ENCODE measurements at regions not wholly inside any gene's neighbourhood (a gene's known extent, or its start where the extent isn't known, plus 50 kb on each side); places are given as distances from the start of the nearest gene placed in this dataset.
"Not testable (repeated sequence)": the region's sequence is repeated elsewhere in the genome, so short reads cannot be mapped to it uniquely, and the experiment has no call there.

DNA sequence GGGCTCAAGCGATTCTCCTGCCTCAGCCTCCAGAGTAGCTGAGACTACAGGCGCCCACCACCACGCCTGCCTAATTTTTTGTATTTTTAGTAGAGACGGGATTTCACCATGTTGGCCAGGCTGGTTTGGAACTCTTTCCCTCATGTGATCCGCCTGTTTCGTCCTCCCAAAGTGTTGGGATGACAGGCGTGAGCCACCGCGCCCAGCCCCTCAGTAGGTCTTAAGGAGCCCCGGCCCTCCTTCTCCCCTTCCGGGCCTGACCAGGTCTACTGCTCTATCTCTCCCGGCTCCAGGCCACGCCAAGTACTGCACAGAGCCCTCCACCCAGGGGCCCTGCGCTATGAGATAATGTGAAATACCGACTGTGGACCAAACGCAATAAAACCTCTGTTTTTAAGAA, 785.5 kb downstream of the FOXD4L5 start:
- not testable (repeated sequence) for H3K36me3 ChIP-seq; H3K4me1 ChIP-seq (ENCODE audit: low read depth); H3K9me3 ChIP-seq (ENCODE audit: low read depth); H3K4me3 ChIP-seq; DNase-seq (ENCODE audit: low read depth in 1 of 2, low spot score in 1 of 2); H3K27me3 ChIP-seq; H3K27ac ChIP-seq

DNA sequence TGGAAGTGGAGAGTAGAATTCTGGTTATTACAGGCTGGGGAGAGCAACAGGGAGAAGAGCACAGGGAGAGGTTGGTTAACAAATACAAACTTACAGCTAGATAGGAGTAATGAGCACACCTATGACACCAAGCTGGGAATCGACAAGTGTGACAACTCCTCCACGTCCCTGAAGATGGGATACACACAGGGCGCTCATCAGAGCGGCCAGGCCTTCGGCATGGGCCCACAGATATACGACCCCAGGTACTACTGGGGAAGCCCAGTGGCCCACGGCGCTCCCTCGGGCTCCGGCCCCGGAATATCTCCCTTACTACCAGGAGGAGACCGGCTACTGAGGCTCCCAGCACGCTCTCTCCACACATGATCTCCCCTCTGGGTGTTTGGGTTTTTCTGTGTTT, 786.6 kb downstream of the FOXD4L5 start:
- DNase-seq (ENCODE audit: low read depth in 1 of 2, low spot score in 1 of 2); H3K9me3 ChIP-seq (ENCODE audit: low read depth); H3K27me3 ChIP-seq; H3K36me3 ChIP-seq; H3K27ac ChIP-seq; H3K4me3 ChIP-seq; H3K4me1 ChIP-seq (ENCODE audit: low read depth): not testable (repeated sequence)

GRCh38 chr9:64488544-64488943, 796.5 kb downstream of the FOXD4L5 start:
- H3K4me3 ChIP-seq; H3K9me3 ChIP-seq (ENCODE audit: low read depth); H3K36me3 ChIP-seq; DNase-seq (ENCODE audit: low read depth in 1 of 2, low spot score in 1 of 2); H3K27ac ChIP-seq; H3K27me3 ChIP-seq; H3K4me1 ChIP-seq (ENCODE audit: low read depth): not testable (repeated sequence)
- TF ChIP-seq, protein P1, sequence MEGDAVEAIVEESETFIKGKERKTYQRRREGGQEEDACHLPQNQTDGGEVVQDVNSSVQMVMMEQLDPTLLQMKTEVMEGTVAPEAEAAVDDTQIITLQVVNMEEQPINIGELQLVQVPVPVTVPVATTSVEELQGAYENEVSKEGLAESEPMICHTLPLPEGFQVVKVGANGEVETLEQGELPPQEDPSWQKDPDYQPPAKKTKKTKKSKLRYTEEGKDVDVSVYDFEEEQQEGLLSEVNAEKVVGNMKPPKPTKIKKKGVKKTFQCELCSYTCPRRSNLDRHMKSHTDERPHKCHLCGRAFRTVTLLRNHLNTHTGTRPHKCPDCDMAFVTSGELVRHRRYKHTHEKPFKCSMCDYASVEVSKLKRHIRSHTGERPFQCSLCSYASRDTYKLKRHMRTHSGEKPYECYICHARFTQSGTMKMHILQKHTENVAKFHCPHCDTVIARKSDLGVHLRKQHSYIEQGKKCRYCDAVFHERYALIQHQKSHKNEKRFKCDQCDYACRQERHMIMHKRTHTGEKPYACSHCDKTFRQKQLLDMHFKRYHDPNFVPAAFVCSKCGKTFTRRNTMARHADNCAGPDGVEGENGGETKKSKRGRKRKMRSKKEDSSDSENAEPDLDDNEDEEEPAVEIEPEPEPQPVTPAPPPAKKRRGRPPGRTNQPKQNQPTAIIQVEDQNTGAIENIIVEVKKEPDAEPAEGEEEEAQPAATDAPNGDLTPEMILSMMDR (IDR thresholded peaks at IDR 0.05; ENCODE audit: low read depth, low read length), result peak; percentile 4

DNA sequence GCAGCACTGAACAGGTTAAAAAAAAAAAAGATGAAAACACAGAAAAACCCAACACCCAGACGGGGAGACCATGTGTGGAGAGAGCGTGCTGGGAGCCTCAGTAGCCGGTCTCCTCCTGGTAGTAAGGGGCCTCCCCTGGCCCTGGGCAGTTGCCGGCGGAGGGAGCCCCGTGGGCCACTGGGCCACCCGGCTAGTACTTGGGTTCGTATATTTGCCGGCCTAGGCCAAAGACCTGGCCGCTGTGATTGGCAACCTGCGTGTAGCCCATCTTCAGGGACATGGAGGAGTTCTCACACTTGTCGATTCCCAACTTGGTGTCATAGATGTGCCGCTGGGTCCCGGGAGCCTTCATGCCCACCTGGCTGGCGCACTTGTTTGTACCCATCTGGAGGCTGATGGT, 798.9 kb downstream of the FOXD4L5 start:
- not testable (repeated sequence) for H3K4me3 ChIP-seq; H3K9me3 ChIP-seq (ENCODE audit: low read depth); H3K27ac ChIP-seq; H3K4me1 ChIP-seq (ENCODE audit: low read depth); DNase-seq (ENCODE audit: low read depth in 1 of 2, low spot score in 1 of 2); H3K27me3 ChIP-seq; H3K36me3 ChIP-seq

DNA sequence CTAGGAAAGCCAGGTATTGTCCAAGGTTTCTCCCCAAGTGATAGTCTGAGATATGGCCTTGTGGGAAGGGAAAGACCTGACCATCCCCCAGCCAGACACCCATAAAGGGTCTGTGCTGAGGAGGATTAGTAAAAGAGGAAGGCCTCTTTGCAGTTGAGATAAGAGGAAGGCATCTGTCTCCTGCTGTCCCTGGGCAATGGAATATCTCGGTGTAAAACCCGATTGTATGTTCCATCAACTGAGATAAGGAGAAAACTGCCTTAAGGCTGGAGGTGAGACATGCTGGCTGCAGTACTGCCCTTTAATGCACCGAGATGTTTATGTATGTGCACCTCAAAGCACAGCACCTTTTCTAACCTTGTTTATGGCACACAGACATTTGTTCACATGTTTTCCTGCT, 805.9 kb downstream of the FOXD4L5 start:
- H3K27ac ChIP-seq; H3K9me3 ChIP-seq (ENCODE audit: low read depth); H3K27me3 ChIP-seq; H3K36me3 ChIP-seq; H3K4me1 ChIP-seq (ENCODE audit: low read depth); H3K4me3 ChIP-seq; DNase-seq (ENCODE audit: low read depth in 1 of 2, low spot score in 1 of 2): not testable (repeated sequence)

DNA sequence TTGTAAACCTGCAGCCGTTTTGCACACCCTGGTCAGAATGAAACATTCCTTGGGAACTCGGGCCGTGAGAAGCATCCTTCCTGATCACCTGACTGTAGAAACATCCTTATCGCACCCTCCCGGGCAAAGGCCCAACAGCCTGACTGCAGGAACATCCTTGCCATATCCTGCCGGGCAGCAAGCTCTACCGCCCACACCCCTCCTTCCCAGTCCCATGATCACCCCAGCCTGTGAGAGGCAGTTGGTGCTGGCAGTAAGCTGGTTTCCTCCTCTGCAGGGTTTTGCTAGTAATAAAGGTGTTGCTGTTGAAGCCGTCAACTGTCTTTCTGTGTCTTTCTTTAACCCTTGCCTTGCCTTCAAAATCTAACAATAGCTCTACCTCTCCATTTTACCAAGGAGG, 816.1 kb downstream of the FOXD4L5 start:
- not testable (repeated sequence) for H3K4me1 ChIP-seq (ENCODE audit: low read depth); H3K27ac ChIP-seq; H3K4me3 ChIP-seq; DNase-seq (ENCODE audit: low read depth in 1 of 2, low spot score in 1 of 2); H3K27me3 ChIP-seq; H3K36me3 ChIP-seq; H3K9me3 ChIP-seq (ENCODE audit: low read depth)

- H3K27me3 ChIP-seq; H3K9me3 ChIP-seq (ENCODE audit: low read depth); H3K36me3 ChIP-seq; H3K27ac ChIP-seq; H3K4me3 ChIP-seq; H3K4me1 ChIP-seq (ENCODE audit: low read depth): not testable (repeated sequence)
- DNase-seq (ENCODE audit: low read depth in 1 of 2, low spot score in 1 of 2), result peak in 1 of 2 donors; percentile 0
These were observed 818.9 kb downstream of the FOXD4L5 start for GRCh38 chr9:64466052-64466599.

- H3K27ac ChIP-seq; H3K36me3 ChIP-seq; DNase-seq (ENCODE audit: low read depth in 1 of 2, low spot score in 1 of 2); H3K9me3 ChIP-seq (ENCODE audit: low read depth); H3K4me1 ChIP-seq (ENCODE audit: low read depth); H3K4me3 ChIP-seq; H3K27me3 ChIP-seq: not testable (repeated sequence)
These were observed 823.1 kb downstream of the FOXD4L5 start for GRCh38 chr9:64461885-64462284.

- H3K4me1 ChIP-seq (ENCODE audit: low read depth); H3K9me3 ChIP-seq (ENCODE audit: low read depth); DNase-seq (ENCODE audit: low read depth in 1 of 2, low spot score in 1 of 2); H3K27ac ChIP-seq; H3K27me3 ChIP-seq; H3K36me3 ChIP-seq; H3K4me3 ChIP-seq: not testable (repeated sequence)
These were observed 826.4 kb downstream of the FOXD4L5 start for GRCh38 chr9:64458642-64459041.

- not testable (repeated sequence) for H3K27ac ChIP-seq; H3K36me3 ChIP-seq; H3K4me1 ChIP-seq (ENCODE audit: low read depth); H3K4me3 ChIP-seq; DNase-seq (ENCODE audit: low read depth in 1 of 2, low spot score in 1 of 2); H3K9me3 ChIP-seq (ENCODE audit: low read depth); H3K27me3 ChIP-seq
These were observed 829.8 kb downstream of the FOXD4L5 start for GRCh38 chr9:64455107-64455648.

- H3K27me3 ChIP-seq; H3K4me1 ChIP-seq (ENCODE audit: low read depth); H3K27ac ChIP-seq; DNase-seq (ENCODE audit: low read depth in 1 of 2, low spot score in 1 of 2); H3K36me3 ChIP-seq; H3K9me3 ChIP-seq (ENCODE audit: low read depth); H3K4me3 ChIP-seq: not testable (repeated sequence)
These were observed 832.9 kb downstream of the FOXD4L5 start for GRCh38 chr9:64452134-64452533.

DNA sequence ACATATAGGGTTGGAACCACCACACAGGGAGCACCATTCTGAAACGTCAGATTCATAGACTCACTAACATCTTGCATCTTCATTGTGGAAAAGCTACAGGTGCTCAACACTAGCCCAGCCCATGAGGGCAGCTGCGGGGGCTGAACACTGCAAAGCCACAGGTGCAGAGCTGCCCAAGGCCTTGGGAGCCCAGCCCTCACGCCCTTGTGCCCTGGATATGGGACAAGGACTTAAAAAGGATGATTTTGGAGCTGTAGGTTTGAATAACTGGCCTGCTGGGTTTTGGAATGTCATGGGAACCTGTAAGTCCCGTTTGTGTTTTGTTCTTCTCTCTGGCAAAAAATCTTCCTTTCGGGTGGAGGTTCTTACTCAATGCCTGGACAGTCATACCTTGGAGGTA, 834.4 kb downstream of the FOXD4L5 start:
- H3K4me1 ChIP-seq (ENCODE audit: low read depth); H3K4me3 ChIP-seq; DNase-seq (ENCODE audit: low read depth in 1 of 2, low spot score in 1 of 2); H3K27ac ChIP-seq; H3K9me3 ChIP-seq (ENCODE audit: low read depth); H3K27me3 ChIP-seq; H3K36me3 ChIP-seq: not testable (repeated sequence)

DNA sequence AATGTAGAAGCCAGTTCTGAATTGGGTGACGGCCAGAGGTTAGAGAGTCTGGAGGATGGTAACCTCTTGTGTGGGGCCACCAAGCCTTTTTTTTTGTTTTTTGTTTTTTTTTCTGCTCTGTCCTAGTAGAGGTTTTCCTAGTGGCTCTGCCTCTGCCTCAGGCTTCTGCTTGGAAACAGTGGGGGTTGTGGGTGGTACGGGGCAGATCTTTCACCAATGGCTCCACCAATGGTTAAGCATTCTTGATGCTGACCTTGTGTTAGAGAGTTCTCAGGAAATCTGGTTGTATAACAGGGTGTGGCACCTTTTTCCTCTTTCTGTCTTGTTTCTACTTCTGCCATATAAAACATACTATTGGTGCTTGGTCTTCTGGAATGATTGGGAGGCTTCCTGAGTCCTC, 836.0 kb downstream of the FOXD4L5 start:
- H3K36me3 ChIP-seq; H3K4me1 ChIP-seq (ENCODE audit: low read depth); H3K9me3 ChIP-seq (ENCODE audit: low read depth); H3K27ac ChIP-seq; H3K27me3 ChIP-seq; H3K4me3 ChIP-seq; DNase-seq (ENCODE audit: low read depth in 1 of 2, low spot score in 1 of 2): not testable (repeated sequence)

- not testable (repeated sequence) for H3K9me3 ChIP-seq (ENCODE audit: low read depth); DNase-seq (ENCODE audit: low read depth in 1 of 2, low spot score in 1 of 2); H3K27ac ChIP-seq; H3K4me1 ChIP-seq (ENCODE audit: low read depth); H3K4me3 ChIP-seq; H3K36me3 ChIP-seq; H3K27me3 ChIP-seq
These were observed 840.0 kb downstream of the FOXD4L5 start for GRCh38 chr9:64444909-64445525.

Measured in cardiac muscle cell (in vitro differentiated cells and primary cell).